SH-SY5Y (cell line): ENCODE measurements at regions not wholly inside any gene's neighbourhood (a gene's known extent, or its start where the extent isn't known, plus 50 kb on each side); places are given as distances from the start of the nearest gene placed in this dataset.

Experiments
- GATA2 ChIP-seq: IDR thresholded peaks from 2 replicates; pipeline ENCODE4 v1.6.1; 2011; ENCODE audit warnings: mild to moderate bottlenecking, low read depth, low read length
- GATA3 ChIP-seq: IDR thresholded peaks from 2 replicates; pipeline ENCODE4 v1.6.1; 2011; ENCODE audit warnings: low read depth, mild to moderate bottlenecking, low read length, moderate library complexity

DNA sequence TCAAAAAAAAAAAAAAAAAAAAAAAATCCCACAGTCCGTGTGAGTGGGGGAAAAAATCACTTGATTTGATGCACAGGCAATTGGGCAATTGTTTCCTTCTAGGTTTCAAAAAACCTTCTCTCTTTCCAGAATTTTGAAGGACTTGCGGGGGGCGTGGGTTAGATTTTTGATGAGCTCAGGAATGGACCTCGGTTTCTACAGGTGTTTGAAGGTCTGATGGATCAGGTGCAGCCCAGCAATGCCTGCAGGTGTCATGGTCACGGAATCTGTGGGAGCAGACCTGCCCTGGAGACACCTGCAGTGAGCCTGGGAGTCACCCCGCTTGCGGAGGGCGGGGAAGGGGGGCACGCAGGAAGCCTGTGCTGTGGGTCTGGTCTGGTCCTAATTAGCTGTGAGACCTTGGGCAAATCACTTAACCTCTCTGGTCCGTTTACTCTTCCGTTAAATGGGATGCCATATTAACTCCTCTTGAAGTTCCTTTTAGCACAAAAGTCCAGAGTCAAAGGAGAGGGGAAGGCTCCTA is 174.2 kb downstream of the IRF8 start:
- TF ChIP-seq GATA2 (no peak), GATA3 (no peak)
